ENCODE measurements at regions not wholly inside any gene's neighbourhood (a gene's known extent, or its start where the extent isn't known, plus 50 kb on each side); places are given as distances from the start of the nearest gene placed in this dataset.

- no peak for DNase-seq (ENCODE audit: low read depth)
Measured at GRCh38 chrX:124829930-124830329, 483.6 kb downstream of the SH2D1A start.

- no peak for DNase-seq (ENCODE audit: low read depth)
Measured at GRCh38 chrX:124836786-124837185, 482.9 kb upstream of the TEX13C start.

GRCh38 chrX:124842205-124842604 is 477.5 kb upstream of the TEX13C start:
- no peak for DNase-seq (ENCODE audit: low read depth)

- DNase-seq (ENCODE audit: low read depth) = peak; percentile 8
Measured at GRCh38 chrX:124860736-124861135, 458.9 kb upstream of the TEX13C start.

GRCh38 chrX:124862301-124862700 is 457.4 kb upstream of the TEX13C start:
- no peak for DNase-seq (ENCODE audit: low read depth)

- DNase-seq (ENCODE audit: low read depth) = no peak
Measured at GRCh38 chrX:124863303-124863702, 456.4 kb upstream of the TEX13C start.

- DNase-seq (ENCODE audit: low read depth) = no peak
Measured at GRCh38 chrX:124887572-124887971, 432.1 kb upstream of the TEX13C start.

- no peak for DNase-seq (ENCODE audit: low read depth)
Measured at GRCh38 chrX:124895947-124896346, 423.7 kb upstream of the TEX13C start.

GRCh38 chrX:124902953-124903352 is 416.7 kb upstream of the TEX13C start:
- no peak for DNase-seq (ENCODE audit: low read depth)

GRCh38 chrX:124910611-124911010 is 409.1 kb upstream of the TEX13C start:
- peak; percentile 25 for DNase-seq (ENCODE audit: low read depth)

GRCh38 chrX:124917011-124917410 is 402.7 kb upstream of the TEX13C start:
- DNase-seq (ENCODE audit: low read depth) = no peak

GRCh38 chrX:124925681-124926080 is 394.0 kb upstream of the TEX13C start:
- no peak for DNase-seq (ENCODE audit: low read depth)

GRCh38 chrX:124931241-124931640 is 388.4 kb upstream of the TEX13C start:
- DNase-seq (ENCODE audit: low read depth) = no peak

GRCh38 chrX:124931958-124932357 is 387.7 kb upstream of the TEX13C start:
- no peak for DNase-seq (ENCODE audit: low read depth)

GRCh38 chrX:124938715-124939114 is 381.0 kb upstream of the TEX13C start:
- no peak for DNase-seq (ENCODE audit: low read depth)

GRCh38 chrX:124940531-124940930 is 379.1 kb upstream of the TEX13C start:
- no peak for DNase-seq (ENCODE audit: low read depth)

GRCh38 chrX:124954402-124954801 is 365.3 kb upstream of the TEX13C start:
- no peak for DNase-seq (ENCODE audit: low read depth)

GRCh38 chrX:124960454-124960853 is 359.2 kb upstream of the TEX13C start:
- no peak for DNase-seq (ENCODE audit: low read depth)

- no peak for DNase-seq (ENCODE audit: low read depth)
Measured at GRCh38 chrX:124963717-124964116, 356.0 kb upstream of the TEX13C start, which contains the start of gene TENM1. Gene TENM1 (minus strand): TSS chrX:124963817.

- DNase-seq (ENCODE audit: low read depth) = no peak
Measured at GRCh38 chrX:124975456-124975855, 344.2 kb upstream of the TEX13C start.

- DNase-seq (ENCODE audit: low read depth) = no peak
Measured at GRCh38 chrX:124981420-124981819, 338.3 kb upstream of the TEX13C start.

- no peak for DNase-seq (ENCODE audit: low read depth)
Measured at GRCh38 chrX:124984140-124984813, 335.4 kb upstream of the TEX13C start.

- DNase-seq (ENCODE audit: low read depth) = no peak
Measured at GRCh38 chrX:124986284-124986683, 333.4 kb upstream of the TEX13C start.

- DNase-seq (ENCODE audit: low read depth) = no peak
Measured at GRCh38 chrX:124993735-124994134, 325.9 kb upstream of the TEX13C start.

Data from forelimb muscle (tissue), 1 donor.